HUES48 (cell line): ENCODE measurements at regions not wholly inside any gene's neighbourhood (a gene's known extent, or its start where the extent isn't known, plus 50 kb on each side); places are given as distances from the start of the nearest gene placed in this dataset.

ENCODE experiments used
- H3K27ac ChIP-seq: one replicate; pipeline ENCODE4 v1.7.0; 2013; ENCODE audit warnings: low read depth, low read length, inconsistent platforms
- H3K27me3 ChIP-seq: 2 replicates; pipeline ENCODE4 v1.6.1; 2013; ENCODE audit warnings: mild to moderate bottlenecking, low read length; ENCODE audit not compliant: control insufficient read depth, insufficient read depth
- H3K36me3 ChIP-seq: 2 replicates; pipeline ENCODE4 v1.6.1; 2013; ENCODE audit warnings: low read length; ENCODE audit not compliant: control insufficient read depth, insufficient read depth
- H3K4me1 ChIP-seq: 2 replicates; pipeline ENCODE4 v1.6.1; 2013; ENCODE audit warnings: mild to moderate bottlenecking, low read length; ENCODE audit not compliant: control insufficient read depth, insufficient read depth
- H3K4me3 ChIP-seq: 2 replicates; pipeline ENCODE4 v1.5.1; 2013; ENCODE audit warnings: mild to moderate bottlenecking, low read depth, low read length
- H3K9ac ChIP-seq: 2 replicates; pipeline ENCODE4 v1.6.1; 2013; ENCODE audit warnings: mild to moderate bottlenecking, low read depth, low read length, moderate library complexity
- H3K9me3 ChIP-seq: 2 replicates; pipeline ENCODE4 v1.6.1; 2013; ENCODE audit warnings: low read length; ENCODE audit not compliant: control insufficient read depth, insufficient read depth

- H3K4me3 ChIP-seq, result no peak overlapping the region
Measured at GRCh38 chr4:123919576-123920098, 523.0 kb downstream of the SPRY1 start.

GRCh38 chr4:123921339-123921738, 524.7 kb downstream of the SPRY1 start:
- Histone ChIP-seq H3K9ac (no peak overlapping the region), H3K4me1 (no peaks in the 10 kb centered on the region), H3K9me3 (no peaks in the 10 kb centered on the region), H3K4me3 (no peak overlapping the region), H3K36me3 (no peaks in the 10 kb centered on the region), H3K27ac (no peak overlapping the region), H3K27me3 (no peaks in the 10 kb centered on the region)

More at GRCh38 chr4:123919576-123920098, 523.0 kb downstream of the SPRY1 start:
- H3K9ac ChIP-seq, result no peak overlapping the region
- no peaks in the 10 kb centered on the region for H3K9me3 ChIP-seq
- H3K36me3 ChIP-seq, result no peaks in the 10 kb centered on the region
- H3K27me3 ChIP-seq, result no peaks in the 10 kb centered on the region
- peaks cover 8% of the 10 kb centered on the region for H3K4me1 ChIP-seq
- H3K27ac ChIP-seq, result no peak overlapping the region

GRCh38 chr4:123922847-123923246, 526.3 kb downstream of the SPRY1 start:
- H3K27me3 ChIP-seq, result no peaks in the 10 kb centered on the region
- H3K27ac ChIP-seq, result no peak overlapping the region
- no peak overlapping the region for H3K9ac ChIP-seq
- no peak overlapping the region for H3K4me3 ChIP-seq
- peaks cover 5% of the 10 kb centered on the region; the same call in 1 of the 2 replicates for H3K4me1 ChIP-seq
- no peaks in the 10 kb centered on the region for H3K9me3 ChIP-seq
- no peaks in the 10 kb centered on the region for H3K36me3 ChIP-seq

GRCh38 chr4:123924536-123924935, 527.9 kb downstream of the SPRY1 start:
- no peak overlapping the region for H3K27ac ChIP-seq
- H3K4me3 ChIP-seq, result no peak overlapping the region
- no peaks in the 10 kb centered on the region for H3K36me3 ChIP-seq
- no peaks in the 10 kb centered on the region for H3K27me3 ChIP-seq
- peaks cover 10% of the 10 kb centered on the region; the same call in 1 of the 2 replicates for H3K4me1 ChIP-seq
- no peak overlapping the region for H3K9ac ChIP-seq
- no peaks in the 10 kb centered on the region for H3K9me3 ChIP-seq

GRCh38 chr4:123929565-123929964, 533.0 kb downstream of the SPRY1 start:
- H3K9me3 ChIP-seq, result no peaks in the 10 kb centered on the region
- H3K27me3 ChIP-seq, result no peaks in the 10 kb centered on the region
- no peaks in the 10 kb centered on the region for H3K36me3 ChIP-seq
- H3K9ac ChIP-seq, result no peak overlapping the region
- no peak overlapping the region for H3K27ac ChIP-seq
- H3K4me3 ChIP-seq, result no peak overlapping the region
- peaks cover 10% of the 10 kb centered on the region; the same call in 1 of the 2 replicates for H3K4me1 ChIP-seq

- Histone ChIP-seq H3K4me3 (no peak overlapping the region), H3K27ac (no peak overlapping the region), H3K9ac (no peak overlapping the region), H3K36me3 (no peaks in the 10 kb centered on the region), H3K9me3 (no peaks in the 10 kb centered on the region), H3K4me1 (peaks cover 10% of the 10 kb centered on the region; the same call in 1 of the 2 replicates), H3K27me3 (no peaks in the 10 kb centered on the region)
Measured at GRCh38 chr4:123930996-123931395, 534.4 kb downstream of the SPRY1 start.

- H3K27me3 ChIP-seq, result no peaks in the 10 kb centered on the region
- H3K9ac ChIP-seq, result no peak overlapping the region
- no peak overlapping the region for H3K4me3 ChIP-seq
- H3K27ac ChIP-seq, result no peak overlapping the region
- H3K36me3 ChIP-seq, result no peaks in the 10 kb centered on the region
- H3K9me3 ChIP-seq, result no peaks in the 10 kb centered on the region
- peaks cover 5% of the 10 kb centered on the region; the same call in 1 of the 2 replicates for H3K4me1 ChIP-seq
Measured at GRCh38 chr4:123934096-123934495, 537.5 kb downstream of the SPRY1 start.

GRCh38 chr4:123936621-123937043, 540.0 kb downstream of the SPRY1 start:
- Histone ChIP-seq H3K27ac (no peak overlapping the region), H3K9ac (no peak overlapping the region), H3K27me3 (no peaks in the 10 kb centered on the region), H3K9me3 (no peaks in the 10 kb centered on the region), H3K36me3 (no peaks in the 10 kb centered on the region), H3K4me1 (peaks cover 5% of the 10 kb centered on the region; the same call in 1 of the 2 replicates), H3K4me3 (no peak overlapping the region)

- Histone ChIP-seq H3K4me3 (no peak overlapping the region), H3K36me3 (no peaks in the 10 kb centered on the region), H3K9ac (no peak overlapping the region), H3K27me3 (no peaks in the 10 kb centered on the region), H3K27ac (no peak overlapping the region), H3K9me3 (no peaks in the 10 kb centered on the region), H3K4me1 (peaks cover 5% of the 10 kb centered on the region; the same call in 1 of the 2 replicates)
Measured at GRCh38 chr4:123937581-123937980, 541.0 kb downstream of the SPRY1 start.

GRCh38 chr4:123939621-123940020, 543.0 kb downstream of the SPRY1 start:
- Histone ChIP-seq H3K27ac (no peak overlapping the region), H3K9ac (no peak overlapping the region), H3K27me3 (no peaks in the 10 kb centered on the region), H3K4me1 (peaks cover 5% of the 10 kb centered on the region; the same call in 1 of the 2 replicates), H3K9me3 (no peaks in the 10 kb centered on the region), H3K36me3 (no peaks in the 10 kb centered on the region), H3K4me3 (no peak overlapping the region)

- Histone ChIP-seq H3K9ac (no peak overlapping the region), H3K9me3 (no peaks in the 10 kb centered on the region), H3K4me1 (peaks cover 5% of the 10 kb centered on the region; the same call in 1 of the 2 replicates), H3K27me3 (no peaks in the 10 kb centered on the region), H3K36me3 (no peaks in the 10 kb centered on the region), H3K27ac (no peak overlapping the region), H3K4me3 (no peak overlapping the region)
Measured at GRCh38 chr4:123940604-123941003, 544.0 kb downstream of the SPRY1 start.
